ENCODE measurements at regions not wholly inside any gene's neighbourhood (a gene's known extent, or its start where the extent isn't known, plus 50 kb on each side); places are given as distances from the start of the nearest gene placed in this dataset.
"Not testable (repeated sequence)": the region's sequence is repeated elsewhere in the genome, so short reads cannot be mapped to it uniquely, and the experiment has no call there.

- intact Hi-C loops (cut with micrococcal nuclease) = no loop called here
Measured at GRCh38 chr3:148457886-148458285, 239.8 kb upstream of the AGTR1 start.

- intact Hi-C loops (cut with micrococcal nuclease) = no loop called here
Measured at GRCh38 chr3:148459931-148460513, 237.7 kb upstream of the AGTR1 start.

GRCh38 chr3:148460686-148461085 is 237.0 kb upstream of the AGTR1 start:
- intact Hi-C loops (cut with micrococcal nuclease) = no loop called here

- intact Hi-C loops (cut with micrococcal nuclease) = no loop called here
Measured at GRCh38 chr3:148464246-148464645, 233.5 kb upstream of the AGTR1 start.

- intact Hi-C loops (cut with micrococcal nuclease) = no loop called here
Measured at GRCh38 chr3:148466143-148466542, 231.6 kb upstream of the AGTR1 start.

- intact Hi-C loops (cut with micrococcal nuclease) = no loop called here
Measured at GRCh38 chr3:148466980-148467740, 230.5 kb upstream of the AGTR1 start.

GRCh38 chr3:148477375-148477774 is 220.3 kb upstream of the AGTR1 start:
- intact Hi-C loops (cut with micrococcal nuclease) = no loop called here

GRCh38 chr3:148493631-148494030 is 204.1 kb upstream of the AGTR1 start:
- intact Hi-C loops (cut with micrococcal nuclease) = no loop called here

GRCh38 chr3:148494451-148494850 is 203.3 kb upstream of the AGTR1 start:
- intact Hi-C loops (cut with micrococcal nuclease) = no loop called here

- intact Hi-C loops (cut with micrococcal nuclease) = no loop called here
Measured at GRCh38 chr3:148500881-148501280, 196.8 kb upstream of the AGTR1 start.

GRCh38 chr3:148510116-148510515 is 187.6 kb upstream of the AGTR1 start:
- intact Hi-C loops (cut with micrococcal nuclease) = no loop called here

- intact Hi-C loops (cut with micrococcal nuclease) = no loop called here
Measured at GRCh38 chr3:148510561-148510960, 187.1 kb upstream of the AGTR1 start.

GRCh38 chr3:148512648-148513047 is 185.1 kb upstream of the AGTR1 start:
- intact Hi-C loops (cut with micrococcal nuclease) = no loop called here

GRCh38 chr3:148513096-148513543 is 184.6 kb upstream of the AGTR1 start:
- intact Hi-C loops (cut with micrococcal nuclease) = no loop called here

- intact Hi-C loops (cut with micrococcal nuclease) = no loop called here
Measured at GRCh38 chr3:148518520-148518919, 179.2 kb upstream of the AGTR1 start.

- intact Hi-C loops (cut with micrococcal nuclease) = not testable (repeated sequence)
Measured at GRCh38 chr3:148525621-148526020, 172.1 kb upstream of the AGTR1 start.

- intact Hi-C loops (cut with micrococcal nuclease) = no loop called here
Measured at GRCh38 chr3:148528024-148528423, 169.7 kb upstream of the AGTR1 start.

- intact Hi-C loops (cut with micrococcal nuclease) = no loop called here
Measured at GRCh38 chr3:148531836-148532235, 165.9 kb upstream of the AGTR1 start.

GRCh38 chr3:148532326-148532725 is 165.4 kb upstream of the AGTR1 start:
- intact Hi-C loops (cut with micrococcal nuclease) = no loop called here

- intact Hi-C loops (cut with micrococcal nuclease) = no loop called here
Measured at GRCh38 chr3:148532774-148533173, 164.9 kb upstream of the AGTR1 start.

GRCh38 chr3:148534089-148534988 is 163.4 kb upstream of the AGTR1 start:
- intact Hi-C loops (cut with micrococcal nuclease) = no loop called here

- intact Hi-C loops (cut with micrococcal nuclease) = no loop called here
Measured at GRCh38 chr3:148535001-148535400, 162.7 kb upstream of the AGTR1 start.
